ENCODE measurements at regions not wholly inside any gene's neighbourhood (a gene's known extent, or its start where the extent isn't known, plus 50 kb on each side); places are given as distances from the start of the nearest gene placed in this dataset.
"Not testable (repeated sequence)": the region's sequence is repeated elsewhere in the genome, so short reads cannot be mapped to it uniquely, and the experiment has no call there.

GRCh38 chr13:65500481-65500880, 1729.7 kb downstream of the PCDH9 start:
- Histone ChIP-seq H3K4me1 (ENCODE audit: control insufficient read depth in 3 of 3, insufficient read depth in 2 of 3, low read depth in 1 of 3, low read length in 2 of 3) (no peaks in the 10 kb centered on the region), H3K36me3 (ENCODE audit: control insufficient read depth in 3 of 3, insufficient read depth in 2 of 3, low read depth in 1 of 3, low read length in 3 of 3) (no peaks in the 10 kb centered on the region), H3K27ac (ENCODE audit: low read depth in 1 of 3, low read length in 2 of 3) (no peak overlapping the region), H3K27me3 (ENCODE audit: control insufficient read depth in 3 of 3, insufficient read depth in 3 of 3, low read length in 3 of 3) (no peaks in the 10 kb centered on the region), H3K9me3 (ENCODE audit: control insufficient read depth in 2 of 2, insufficient read depth in 1 of 2, low read depth in 1 of 2, low read length in 1 of 2) (peaks cover 0 to 2% of the 10 kb centered on the region in 2 donors), H3K4me3 (ENCODE audit: low read depth in 1 of 3, low read length in 3 of 3) (no peak overlapping the region)
- WGBS, 3 donors, result 53 to 65% (median 64%) methylated on average over 3 of the region's 3 CpGs
- FAIRE-seq (no peak), DNase-seq (no peak)

- FAIRE-seq, result no peak
- no peak for DNase-seq
- H3K27me3 ChIP-seq (ENCODE audit: control insufficient read depth in 3 of 3, insufficient read depth in 3 of 3, low read length in 3 of 3), result no peaks in the 10 kb centered on the region
- no peaks in the 10 kb centered on the region for H3K36me3 ChIP-seq (ENCODE audit: control insufficient read depth in 3 of 3, insufficient read depth in 2 of 3, low read depth in 1 of 3, low read length in 3 of 3)
- H3K4me3 ChIP-seq (ENCODE audit: low read depth in 1 of 3, low read length in 3 of 3), result no peak overlapping the region
- no peaks in the 10 kb centered on the region for H3K4me1 ChIP-seq (ENCODE audit: control insufficient read depth in 3 of 3, insufficient read depth in 2 of 3, low read depth in 1 of 3, low read length in 2 of 3)
- no peak overlapping the region for H3K27ac ChIP-seq (ENCODE audit: low read depth in 1 of 3, low read length in 2 of 3)
- 91 to 93% (median 92%) methylated on average over 1 of the region's 1 CpG for WGBS, 3 donors
- H3K9me3 ChIP-seq (ENCODE audit: control insufficient read depth in 2 of 2, insufficient read depth in 1 of 2, low read depth in 1 of 2, low read length in 1 of 2), result no peaks in the 10 kb centered on the region
Measured at GRCh38 chr13:65499256-65499655, 1730.9 kb downstream of the PCDH9 start.

GRCh38 chr13:65497265-65497664, 1732.9 kb downstream of the PCDH9 start:
- H3K27me3 ChIP-seq (ENCODE audit: control insufficient read depth in 3 of 3, insufficient read depth in 3 of 3, low read length in 3 of 3), result no peaks in the 10 kb centered on the region
- no peak overlapping the region for H3K4me3 ChIP-seq (ENCODE audit: low read depth in 1 of 3, low read length in 3 of 3)
- H3K9me3 ChIP-seq (ENCODE audit: control insufficient read depth in 2 of 2, insufficient read depth in 1 of 2, low read depth in 1 of 2, low read length in 1 of 2), result no peaks in the 10 kb centered on the region
- DNase-seq (no peak), FAIRE-seq (no peak)
- H3K36me3 ChIP-seq (ENCODE audit: control insufficient read depth in 3 of 3, insufficient read depth in 2 of 3, low read depth in 1 of 3, low read length in 3 of 3), result no peaks in the 10 kb centered on the region
- H3K27ac ChIP-seq (ENCODE audit: low read depth in 1 of 3, low read length in 2 of 3), result no peak overlapping the region
- H3K4me1 ChIP-seq (ENCODE audit: control insufficient read depth in 3 of 3, insufficient read depth in 2 of 3, low read depth in 1 of 3, low read length in 2 of 3), result no peaks in the 10 kb centered on the region

GRCh38 chr13:65490725-65491124, 1739.4 kb downstream of the PCDH9 start:
- not testable (repeated sequence) for H3K27ac ChIP-seq (ENCODE audit: low read depth in 1 of 3, low read length in 2 of 3); H3K27me3 ChIP-seq (ENCODE audit: control insufficient read depth in 3 of 3, insufficient read depth in 3 of 3, low read length in 3 of 3); DNase-seq; H3K36me3 ChIP-seq (ENCODE audit: control insufficient read depth in 3 of 3, insufficient read depth in 2 of 3, low read depth in 1 of 3, low read length in 3 of 3); H3K4me3 ChIP-seq (ENCODE audit: low read depth in 1 of 3, low read length in 3 of 3); H3K4me1 ChIP-seq (ENCODE audit: control insufficient read depth in 3 of 3, insufficient read depth in 2 of 3, low read depth in 1 of 3, low read length in 2 of 3); FAIRE-seq; H3K9me3 ChIP-seq (ENCODE audit: control insufficient read depth in 2 of 2, insufficient read depth in 1 of 2, low read depth in 1 of 2, low read length in 1 of 2)
- WGBS, 3 donors, result 64 to 72% (median 64%) methylated on average over 1 of the region's 1 CpG

- Histone ChIP-seq H3K4me1 (ENCODE audit: control insufficient read depth in 3 of 3, insufficient read depth in 2 of 3, low read depth in 1 of 3, low read length in 2 of 3) (no peaks in the 10 kb centered on the region), H3K9me3 (ENCODE audit: control insufficient read depth in 2 of 2, insufficient read depth in 1 of 2, low read depth in 1 of 2, low read length in 1 of 2) (no peaks in the 10 kb centered on the region), H3K27ac (ENCODE audit: low read depth in 1 of 3, low read length in 2 of 3) (no peak overlapping the region), H3K4me3 (ENCODE audit: low read depth in 1 of 3, low read length in 3 of 3) (no peak overlapping the region), H3K27me3 (ENCODE audit: control insufficient read depth in 3 of 3, insufficient read depth in 3 of 3, low read length in 3 of 3) (no peaks in the 10 kb centered on the region), H3K36me3 (ENCODE audit: control insufficient read depth in 3 of 3, insufficient read depth in 2 of 3, low read depth in 1 of 3, low read length in 3 of 3) (no peaks in the 10 kb centered on the region)
- 49 to 59% (median 56%) methylated on average over 3 of the region's 3 CpGs for WGBS, 3 donors
- DNase-seq (no peak), FAIRE-seq (no peak)
Measured at GRCh38 chr13:65488606-65489005, 1741.5 kb downstream of the PCDH9 start.

- no peak overlapping the region for H3K27ac ChIP-seq (ENCODE audit: low read depth in 1 of 3, low read length in 2 of 3)
- H3K9me3 ChIP-seq (ENCODE audit: control insufficient read depth in 2 of 2, insufficient read depth in 1 of 2, low read depth in 1 of 2, low read length in 1 of 2), result no peaks in the 10 kb centered on the region
- H3K4me1 ChIP-seq (ENCODE audit: control insufficient read depth in 3 of 3, insufficient read depth in 2 of 3, low read depth in 1 of 3, low read length in 2 of 3), result no peaks in the 10 kb centered on the region
- no peak overlapping the region for H3K4me3 ChIP-seq (ENCODE audit: low read depth in 1 of 3, low read length in 3 of 3)
- DNase-seq, result no peak
- no peaks in the 10 kb centered on the region for H3K36me3 ChIP-seq (ENCODE audit: control insufficient read depth in 3 of 3, insufficient read depth in 2 of 3, low read depth in 1 of 3, low read length in 3 of 3)
- WGBS, 3 donors, result 48 to 55% (median 54%) methylated on average over 2 of the region's 2 CpGs
- no peaks in the 10 kb centered on the region for H3K27me3 ChIP-seq (ENCODE audit: control insufficient read depth in 3 of 3, insufficient read depth in 3 of 3, low read length in 3 of 3)
- no peak for FAIRE-seq
Measured at GRCh38 chr13:65479692-65480091, 1750.4 kb downstream of the PCDH9 start.

GRCh38 chr13:65473196-65473595, 1756.9 kb downstream of the PCDH9 start:
- DNase-seq (no peak), FAIRE-seq (no peak)
- Histone ChIP-seq H3K4me1 (ENCODE audit: control insufficient read depth in 3 of 3, insufficient read depth in 2 of 3, low read depth in 1 of 3, low read length in 2 of 3) (no peaks in the 10 kb centered on the region), H3K27ac (ENCODE audit: low read depth in 1 of 3, low read length in 2 of 3) (no peak overlapping the region), H3K36me3 (ENCODE audit: control insufficient read depth in 3 of 3, insufficient read depth in 2 of 3, low read depth in 1 of 3, low read length in 3 of 3) (no peaks in the 10 kb centered on the region), H3K27me3 (ENCODE audit: control insufficient read depth in 3 of 3, insufficient read depth in 3 of 3, low read length in 3 of 3) (no peaks in the 10 kb centered on the region), H3K4me3 (ENCODE audit: low read depth in 1 of 3, low read length in 3 of 3) (no peak overlapping the region), H3K9me3 (ENCODE audit: control insufficient read depth in 2 of 2, insufficient read depth in 1 of 2, low read depth in 1 of 2, low read length in 1 of 2) (no peaks in the 10 kb centered on the region)
- WGBS, 3 donors, result 90 to 97% (median 94%) methylated on average over 1 of the region's 1 CpG

- Histone ChIP-seq H3K36me3 (ENCODE audit: control insufficient read depth in 3 of 3, insufficient read depth in 2 of 3, low read depth in 1 of 3, low read length in 3 of 3) (no peaks in the 10 kb centered on the region), H3K4me3 (ENCODE audit: low read depth in 1 of 3, low read length in 3 of 3) (no peak overlapping the region), H3K9me3 (ENCODE audit: control insufficient read depth in 2 of 2, insufficient read depth in 1 of 2, low read depth in 1 of 2, low read length in 1 of 2) (peaks cover 0 to 4% of the 10 kb centered on the region in 2 donors), H3K27ac (ENCODE audit: low read depth in 1 of 3, low read length in 2 of 3) (no peak overlapping the region), H3K4me1 (ENCODE audit: control insufficient read depth in 3 of 3, insufficient read depth in 2 of 3, low read depth in 1 of 3, low read length in 2 of 3) (no peaks in the 10 kb centered on the region), H3K27me3 (ENCODE audit: control insufficient read depth in 3 of 3, insufficient read depth in 3 of 3, low read length in 3 of 3) (no peaks in the 10 kb centered on the region)
- WGBS, 3 donors, result 69 to 81% (median 71%) methylated on average over 2 of the region's 2 CpGs
- no peak for DNase-seq
- FAIRE-seq, result no peak
Measured at GRCh38 chr13:65472336-65472735, 1757.8 kb downstream of the PCDH9 start.

- H3K36me3 ChIP-seq (ENCODE audit: control insufficient read depth in 3 of 3, insufficient read depth in 2 of 3, low read depth in 1 of 3, low read length in 3 of 3), result no peaks in the 10 kb centered on the region
- H3K4me3 ChIP-seq (ENCODE audit: low read depth in 1 of 3, low read length in 3 of 3), result no peak overlapping the region
- 63 to 88% (median 86%) methylated on average over 2 of the region's 2 CpGs for WGBS, 3 donors
- no peak for FAIRE-seq
- H3K4me1 ChIP-seq (ENCODE audit: control insufficient read depth in 3 of 3, insufficient read depth in 2 of 3, low read depth in 1 of 3, low read length in 2 of 3), result no peaks in the 10 kb centered on the region
- H3K27ac ChIP-seq (ENCODE audit: low read depth in 1 of 3, low read length in 2 of 3), result no peak overlapping the region
- DNase-seq, result no peak
- H3K27me3 ChIP-seq (ENCODE audit: control insufficient read depth in 3 of 3, insufficient read depth in 3 of 3, low read length in 3 of 3), result no peaks in the 10 kb centered on the region
- H3K9me3 ChIP-seq (ENCODE audit: control insufficient read depth in 2 of 2, insufficient read depth in 1 of 2, low read depth in 1 of 2, low read length in 1 of 2), result peaks cover 0 to 4% of the 10 kb centered on the region in 2 donors
Measured at GRCh38 chr13:65470781-65471180, 1759.4 kb downstream of the PCDH9 start.
